Neural cell (in vitro differentiated cells): ENCODE measurements at regions not wholly inside any gene's neighbourhood (a gene's known extent, or its start where the extent isn't known, plus 50 kb on each side); places are given as distances from the start of the nearest gene placed in this dataset.

Experiments used
- H2AFZ ChIP-seq: fragments of 200-600, 300-800 bp; sonication (generic), shearing (Covaris generic); 2 replicates; pipeline ENCODE4 v1.6.0; 2014; ENCODE audit warnings: low read depth, mild to moderate bottlenecking, antibody characterized with exemption, low read length, moderate library complexity
- H3F3A ChIP-seq: fragments of 200-600 bp; shearing (Covaris generic); 2 replicates; pipeline ENCODE4 v1.6.1; 2016; ENCODE audit warnings: mild to moderate bottlenecking, moderate library complexity, mixed read lengths, antibody characterized with exemption, low read length; ENCODE audit not compliant: insufficient read depth, poor library complexity, severe bottlenecking
- H3K27ac ChIP-seq: fragments of 200-600, 300-800 bp; sonication (generic), shearing (Covaris generic); 2 replicates; pipeline ENCODE4 v1.5.1; 2014; ENCODE audit warnings: mild to moderate bottlenecking, low read length, moderate library complexity
- H3K27me3 ChIP-seq: fragments of 300-800, 200-600 bp; sonication (generic), shearing (Covaris generic); 2 replicates; pipeline ENCODE4 v1.6.0; 2014; ENCODE audit warnings: mild to moderate bottlenecking, low read depth, low read length, moderate library complexity; ENCODE audit not compliant: insufficient read depth
- H3K36me3 ChIP-seq: fragments of 300-800, 200-600 bp; sonication (generic), shearing (Covaris generic); 2 replicates; pipeline ENCODE4 v1.5.1; 2014; ENCODE audit warnings: mild to moderate bottlenecking, antibody characterized with exemption, low read length, moderate library complexity; ENCODE audit not compliant: insufficient read depth
- H3K4me2 ChIP-seq: fragments of 300-800, 200-600 bp; sonication (generic), shearing (Covaris generic); 2 replicates; pipeline ENCODE4 v1.6.0; 2014; ENCODE audit warnings: mild to moderate bottlenecking, low read length
- H3K4me3 ChIP-seq: fragments of 300-800, 200-600 bp; sonication (generic), shearing (Covaris generic); 2 replicates; pipeline ENCODE4 v1.5.1; 2014; ENCODE audit warnings: mild to moderate bottlenecking, low read length, moderate library complexity
- H3K79me2 ChIP-seq: fragments of 200-600 bp; shearing (Covaris generic); replicated peaks from 2 replicates; pipeline ENCODE4 v1.6.0; 2014; ENCODE audit warnings: mild to moderate bottlenecking, low read length, moderate library complexity; ENCODE audit not compliant: insufficient read depth
- H3K9ac ChIP-seq: fragments of 300-800, 200-600 bp; sonication (generic), shearing (Covaris generic); 2 replicates; pipeline ENCODE4 v1.6.1; 2016; ENCODE audit warnings: mild to moderate bottlenecking, low read length, mixed read lengths
- H3K9me2 ChIP-seq: fragments of 200-600 bp; shearing (Covaris generic); 2 replicates; pipeline ENCODE4 v1.6.1; 2016; ENCODE audit warnings: mild to moderate bottlenecking, low read length, mixed read lengths; ENCODE audit not compliant: insufficient read depth
- H3K9me3 ChIP-seq: fragments of 200-600, 300-800 bp; sonication (generic), shearing (Covaris generic); 2 replicates; pipeline ENCODE4 v1.6.1; 2016; ENCODE audit warnings: mild to moderate bottlenecking, mixed run types, low read length, moderate library complexity, mixed read lengths
- H4K20me1 ChIP-seq: fragments of 200-600 bp; shearing (Covaris generic); 2 replicates; pipeline ENCODE4 v1.6.1; 2016; ENCODE audit warnings: mild to moderate bottlenecking, mixed run types; ENCODE audit not compliant: insufficient read depth
- EP300 ChIP-seq: fragments of 450-650 bp; conservative IDR thresholded peaks from 2 replicates; pipeline ENCODE4 v1.6.1; 2014; ENCODE audit warnings: antibody characterized with exemption, mild to moderate bottlenecking, moderate library complexity; ENCODE audit not compliant: poor library complexity, severe bottlenecking
- EZH2 ChIP-seq: fragments of 200-600, 300-800 bp; shearing (Covaris generic), sonication (generic); IDR thresholded peaks from 2 replicates; pipeline ENCODE4 v1.6.1; 2014; ENCODE audit warnings: antibody characterized with exemption, low read length, borderline replicate concordance, mild to moderate bottlenecking; ENCODE audit not compliant: insufficient read depth, poor library complexity, severe bottlenecking
- MXI1 ChIP-seq: fragments of 450-650 bp; conservative IDR thresholded peaks from 2 replicates; pipeline ENCODE4 v1.6.1; 2014; ENCODE audit warnings: antibody characterized with exemption, mild to moderate bottlenecking; ENCODE audit not compliant: poor library complexity, severe bottlenecking
- POLR2AphosphoS5 ChIP-seq: IDR thresholded peaks from 2 replicates; pipeline ENCODE4 v1.6.1; 2012
- RAD21 ChIP-seq: fragments of 450-650 bp; conservative IDR thresholded peaks from 2 replicates; pipeline ENCODE4 v1.6.1; 2014; ENCODE audit warnings: antibody characterized with exemption, mild to moderate bottlenecking, moderate library complexity
- SMC3 ChIP-seq: fragments of 450-650 bp; conservative IDR thresholded peaks from 2 replicates; pipeline ENCODE4 v1.6.1; 2014; ENCODE audit warnings: antibody characterized with exemption, mild to moderate bottlenecking, moderate library complexity; ENCODE audit not compliant: poor library complexity
- TAF1 ChIP-seq: IDR thresholded peaks from 2 replicates; pipeline ENCODE4 v1.6.1; 2012; ENCODE audit warnings: low read depth
- TF ChIP-seq, protein P1 (sequence below): IDR thresholded peaks from 2 replicates; pipeline ENCODE4 v1.6.1; 2012; ENCODE audit warnings: borderline replicate concordance
- TF ChIP-seq, protein P2 (sequence below): fragments of 450-650 bp; IDR thresholded peaks from 2 replicates; pipeline ENCODE4 v1.5.1; 2014; ENCODE audit warnings: antibody characterized with exemption, mild to moderate bottlenecking, moderate library complexity; ENCODE audit not compliant: poor library complexity, severe bottlenecking

DNA sequence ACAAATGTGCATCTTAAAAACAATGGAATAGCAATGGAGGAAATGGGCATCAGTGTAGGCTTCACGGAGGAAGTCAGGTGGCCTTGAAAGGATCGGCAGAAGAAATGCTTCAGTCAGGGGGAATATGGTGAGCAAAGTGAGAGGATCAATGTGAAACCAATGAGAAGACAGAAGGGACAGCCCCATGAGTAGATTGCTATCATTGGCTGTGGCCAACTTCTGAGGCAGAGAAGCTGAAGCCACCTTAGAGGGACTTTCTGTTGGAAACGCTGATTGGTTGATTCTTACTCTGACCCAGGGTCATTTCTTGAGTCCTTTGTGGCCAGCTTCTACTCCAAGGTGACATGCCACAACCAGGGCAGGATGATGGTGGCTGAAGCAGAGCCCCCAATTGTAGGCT lies 130.7 kb upstream of the ZNF648 start:
- H3K4me2 ChIP-seq, result no peak overlapping the region
- H3K9me3 ChIP-seq, result no peaks in the 10 kb centered on the region
- no peaks in the 10 kb centered on the region for H3K27me3 ChIP-seq
- no peaks in the 10 kb centered on the region for H4K20me1 ChIP-seq
- no peak overlapping the region for H3K4me3 ChIP-seq
- H3K9ac ChIP-seq, result no peak overlapping the region
- no peak overlapping the region for H2AFZ ChIP-seq
- no peaks in the 10 kb centered on the region for H3K9me2 ChIP-seq
- TF ChIP-seq RAD21 (no peak), EZH2 (no peak), MXI1 (no peak), SMC3 (no peak), TAF1 (no peak), POLR2AphosphoS5 (no peak), EP300 (no peak)
- TF ChIP-seq, protein P1, sequence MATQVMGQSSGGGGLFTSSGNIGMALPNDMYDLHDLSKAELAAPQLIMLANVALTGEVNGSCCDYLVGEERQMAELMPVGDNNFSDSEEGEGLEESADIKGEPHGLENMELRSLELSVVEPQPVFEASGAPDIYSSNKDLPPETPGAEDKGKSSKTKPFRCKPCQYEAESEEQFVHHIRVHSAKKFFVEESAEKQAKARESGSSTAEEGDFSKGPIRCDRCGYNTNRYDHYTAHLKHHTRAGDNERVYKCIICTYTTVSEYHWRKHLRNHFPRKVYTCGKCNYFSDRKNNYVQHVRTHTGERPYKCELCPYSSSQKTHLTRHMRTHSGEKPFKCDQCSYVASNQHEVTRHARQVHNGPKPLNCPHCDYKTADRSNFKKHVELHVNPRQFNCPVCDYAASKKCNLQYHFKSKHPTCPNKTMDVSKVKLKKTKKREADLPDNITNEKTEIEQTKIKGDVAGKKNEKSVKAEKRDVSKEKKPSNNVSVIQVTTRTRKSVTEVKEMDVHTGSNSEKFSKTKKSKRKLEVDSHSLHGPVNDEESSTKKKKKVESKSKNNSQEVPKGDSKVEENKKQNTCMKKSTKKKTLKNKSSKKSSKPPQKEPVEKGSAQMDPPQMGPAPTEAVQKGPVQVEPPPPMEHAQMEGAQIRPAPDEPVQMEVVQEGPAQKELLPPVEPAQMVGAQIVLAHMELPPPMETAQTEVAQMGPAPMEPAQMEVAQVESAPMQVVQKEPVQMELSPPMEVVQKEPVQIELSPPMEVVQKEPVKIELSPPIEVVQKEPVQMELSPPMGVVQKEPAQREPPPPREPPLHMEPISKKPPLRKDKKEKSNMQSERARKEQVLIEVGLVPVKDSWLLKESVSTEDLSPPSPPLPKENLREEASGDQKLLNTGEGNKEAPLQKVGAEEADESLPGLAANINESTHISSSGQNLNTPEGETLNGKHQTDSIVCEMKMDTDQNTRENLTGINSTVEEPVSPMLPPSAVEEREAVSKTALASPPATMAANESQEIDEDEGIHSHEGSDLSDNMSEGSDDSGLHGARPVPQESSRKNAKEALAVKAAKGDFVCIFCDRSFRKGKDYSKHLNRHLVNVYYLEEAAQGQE, result no peak
- TF ChIP-seq, protein P2, sequence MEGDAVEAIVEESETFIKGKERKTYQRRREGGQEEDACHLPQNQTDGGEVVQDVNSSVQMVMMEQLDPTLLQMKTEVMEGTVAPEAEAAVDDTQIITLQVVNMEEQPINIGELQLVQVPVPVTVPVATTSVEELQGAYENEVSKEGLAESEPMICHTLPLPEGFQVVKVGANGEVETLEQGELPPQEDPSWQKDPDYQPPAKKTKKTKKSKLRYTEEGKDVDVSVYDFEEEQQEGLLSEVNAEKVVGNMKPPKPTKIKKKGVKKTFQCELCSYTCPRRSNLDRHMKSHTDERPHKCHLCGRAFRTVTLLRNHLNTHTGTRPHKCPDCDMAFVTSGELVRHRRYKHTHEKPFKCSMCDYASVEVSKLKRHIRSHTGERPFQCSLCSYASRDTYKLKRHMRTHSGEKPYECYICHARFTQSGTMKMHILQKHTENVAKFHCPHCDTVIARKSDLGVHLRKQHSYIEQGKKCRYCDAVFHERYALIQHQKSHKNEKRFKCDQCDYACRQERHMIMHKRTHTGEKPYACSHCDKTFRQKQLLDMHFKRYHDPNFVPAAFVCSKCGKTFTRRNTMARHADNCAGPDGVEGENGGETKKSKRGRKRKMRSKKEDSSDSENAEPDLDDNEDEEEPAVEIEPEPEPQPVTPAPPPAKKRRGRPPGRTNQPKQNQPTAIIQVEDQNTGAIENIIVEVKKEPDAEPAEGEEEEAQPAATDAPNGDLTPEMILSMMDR, result no peak
- H3K36me3 ChIP-seq, result no peaks in the 10 kb centered on the region
- no peaks in the 10 kb centered on the region for H3F3A ChIP-seq
- no peak overlapping the region for H3K27ac ChIP-seq
- no peaks in the 10 kb centered on the region for H3K79me2 ChIP-seq

DNA sequence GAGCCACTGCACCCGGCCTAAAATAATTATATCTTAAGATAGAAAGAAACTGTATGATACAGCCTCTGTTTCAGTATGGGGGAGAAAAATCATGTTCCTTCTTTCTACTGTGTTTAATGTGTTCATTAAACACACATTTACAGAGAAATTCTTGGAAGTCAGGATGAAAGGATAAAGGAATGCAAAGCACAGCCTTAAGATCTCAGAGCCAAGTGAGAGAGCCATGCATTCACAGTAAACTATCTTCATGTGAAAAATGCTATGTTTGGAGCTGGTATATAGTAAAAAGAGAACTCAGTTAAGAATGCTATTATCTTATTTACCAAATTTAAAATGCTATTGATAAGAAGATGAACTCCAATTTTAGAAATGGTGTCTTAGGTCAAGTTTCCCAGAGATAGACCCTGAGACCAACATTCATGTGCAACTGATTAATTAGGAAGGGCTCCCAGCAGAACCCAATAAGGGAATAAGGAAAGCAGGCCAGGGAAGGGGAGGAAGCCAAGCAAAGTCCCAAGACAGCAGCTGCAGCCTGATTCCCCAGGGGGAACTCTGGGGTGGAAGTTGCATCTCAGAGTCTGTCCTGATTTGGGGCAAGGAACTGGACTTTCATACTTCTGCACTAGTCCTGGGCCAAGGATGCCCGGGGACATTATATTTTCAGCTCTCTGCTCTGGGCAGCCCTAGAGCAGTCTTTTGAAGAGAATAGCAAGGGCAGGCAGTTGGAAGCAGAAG lies 130.0 kb upstream of the ZNF648 start:
- no peaks in the 10 kb centered on the region for H3K9me3 ChIP-seq
- H3K4me3 ChIP-seq, result no peak overlapping the region
- H3K27me3 ChIP-seq, result no peaks in the 10 kb centered on the region
- H3K9ac ChIP-seq, result no peak overlapping the region
- no peaks in the 10 kb centered on the region for H3K36me3 ChIP-seq
- no peaks in the 10 kb centered on the region for H3F3A ChIP-seq
- H3K79me2 ChIP-seq, result no peaks in the 10 kb centered on the region
- H3K27ac ChIP-seq, result no peak overlapping the region
- TF ChIP-seq POLR2AphosphoS5, result no peak
- TF ChIP-seq TAF1, result no peak
- TF ChIP-seq, protein P1, result no peak
- no peak for TF ChIP-seq EP300
- TF ChIP-seq EZH2, result no peak
- TF ChIP-seq SMC3, result no peak
- TF ChIP-seq RAD21, result no peak
- no peak for TF ChIP-seq MXI1
- TF ChIP-seq, protein P2, result no peak
- no peak overlapping the region for H2AFZ ChIP-seq
- H3K9me2 ChIP-seq, result no peaks in the 10 kb centered on the region
- H4K20me1 ChIP-seq, result no peaks in the 10 kb centered on the region
- no peak overlapping the region for H3K4me2 ChIP-seq
